Daoy (cell line): ENCODE measurements at regions not wholly inside any gene's neighbourhood (a gene's known extent, or its start where the extent isn't known, plus 50 kb on each side); places are given as distances from the start of the nearest gene placed in this dataset.
"Not testable (repeated sequence)": the region's sequence is repeated elsewhere in the genome, so short reads cannot be mapped to it uniquely, and the experiment has no call there.

Experiments used
- DNase-seq: peaks from one replicate; pipeline ENCODE4 v3.0.0-alpha.2; 2015; ENCODE audit warnings: low read depth

- not testable (repeated sequence) for DNase-seq
Observed at GRCh38 chr13:67452526-67452925, 222.4 kb upstream of the PCDH9 start.

GRCh38 chr13:67445436-67445835 is 215.3 kb upstream of the PCDH9 start:
- DNase-seq: no peak

GRCh38 chr13:67443923-67444322 is 213.8 kb upstream of the PCDH9 start:
- no peak for DNase-seq

- DNase-seq: no peak
Observed at GRCh38 chr13:67440236-67440975, 210.3 kb upstream of the PCDH9 start.

GRCh38 chr13:67439365-67439764 is 209.2 kb upstream of the PCDH9 start:
- no peak for DNase-seq

GRCh38 chr13:67438465-67438864 is 208.3 kb upstream of the PCDH9 start:
- DNase-seq: no peak

- no peak for DNase-seq
Observed at GRCh38 chr13:67437244-67437643, 207.1 kb upstream of the PCDH9 start.

- no peak for DNase-seq
Observed at GRCh38 chr13:67421475-67421874, 191.3 kb upstream of the PCDH9 start.

GRCh38 chr13:67416047-67416925 is 186.2 kb upstream of the PCDH9 start:
- DNase-seq: no peak

GRCh38 chr13:67410645-67411044 is 180.5 kb upstream of the PCDH9 start:
- DNase-seq: no peak

GRCh38 chr13:67408798-67409197 is 178.7 kb upstream of the PCDH9 start:
- no peak for DNase-seq

GRCh38 chr13:67402546-67402945 is 172.4 kb upstream of the PCDH9 start:
- no peak for DNase-seq

- no peak for DNase-seq
Observed at GRCh38 chr13:67395577-67395976, 165.4 kb upstream of the PCDH9 start.

- DNase-seq: no peak
Observed at GRCh38 chr13:67392014-67392413, 161.9 kb upstream of the PCDH9 start.

- no peak for DNase-seq
Observed at GRCh38 chr13:67390462-67391086, 160.4 kb upstream of the PCDH9 start.

GRCh38 chr13:67389171-67389570 is 159.0 kb upstream of the PCDH9 start:
- DNase-seq: no peak

GRCh38 chr13:67383109-67383757 is 153.1 kb upstream of the PCDH9 start:
- not testable (repeated sequence) for DNase-seq

GRCh38 chr13:67377919-67378318 is 147.8 kb upstream of the PCDH9 start:
- DNase-seq: no peak

- no peak for DNase-seq
Observed at GRCh38 chr13:67374391-67374790, 144.3 kb upstream of the PCDH9 start.

- DNase-seq: no peak
Observed at GRCh38 chr13:67372868-67373464, 142.8 kb upstream of the PCDH9 start.

GRCh38 chr13:67369895-67370660 is 139.9 kb upstream of the PCDH9 start:
- no peak for DNase-seq
